ENCODE measurements at regions not wholly inside any gene's neighbourhood (a gene's known extent, or its start where the extent isn't known, plus 50 kb on each side); places are given as distances from the start of the nearest gene placed in this dataset.

DNA sequence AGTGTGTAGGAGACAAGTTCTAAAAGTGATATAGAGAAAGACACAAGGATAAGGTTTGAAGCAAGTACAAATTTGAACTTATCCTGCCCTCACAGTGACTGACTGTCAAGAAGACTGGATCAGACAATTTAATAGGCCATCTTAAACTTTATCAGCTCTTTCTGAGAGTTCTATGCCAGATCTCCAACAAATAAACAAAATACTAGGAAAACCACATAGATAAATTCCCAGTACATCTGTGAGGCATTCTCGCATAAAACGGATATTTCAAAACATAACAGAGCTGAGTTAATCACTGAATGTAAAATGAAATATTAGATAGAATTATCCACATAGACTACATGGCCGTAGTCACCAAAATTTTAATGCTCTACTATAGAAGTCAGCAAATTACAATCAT is 120.9 kb upstream of the LUZP2 start:
- TF ChIP-seq POLR2A (IDR thresholded peaks at IDR 0.05) = no peak
- no peak for TF ChIP-seq CTCF (IDR thresholded peaks at IDR 0.05 in 4 of 5, conservative IDR thresholded peaks at IDR 0.05 in 1 of 5)
